ENCODE measurements at regions not wholly inside any gene's neighbourhood (a gene's known extent, or its start where the extent isn't known, plus 50 kb on each side); places are given as distances from the start of the nearest gene placed in this dataset.
A peak's percentile ranks its signal among the peaks of the same experiment; 100 is the strongest.

GRCh38 chr5:124352312-124352711, 394.1 kb downstream of the ZNF608 start:
- no peak for DNase-seq

- DNase-seq, result no peak
Measured at GRCh38 chr5:124349931-124350330, 396.5 kb downstream of the ZNF608 start.

GRCh38 chr5:124343451-124343867, 403.0 kb downstream of the ZNF608 start:
- DNase-seq, result peak; percentile 96

- peak; percentile 42 for DNase-seq
Measured at GRCh38 chr5:124342986-124343385, 403.5 kb downstream of the ZNF608 start.

- peak; percentile 17 for DNase-seq
Measured at GRCh38 chr5:124342584-124342983, 403.9 kb downstream of the ZNF608 start.

GRCh38 chr5:124342027-124342471, 404.4 kb downstream of the ZNF608 start:
- peak; percentile 94 for DNase-seq

- peak; percentile 9 for DNase-seq
Measured at GRCh38 chr5:124341066-124341858, 405.2 kb downstream of the ZNF608 start.

- peak; percentile 12 for DNase-seq
Measured at GRCh38 chr5:124337996-124338395, 408.4 kb downstream of the ZNF608 start.

- DNase-seq, result no peak
Measured at GRCh38 chr5:124333298-124333979, 413.0 kb downstream of the ZNF608 start.

- no peak for DNase-seq
Measured at GRCh38 chr5:124332273-124332672, 414.2 kb downstream of the ZNF608 start.

GRCh38 chr5:124330595-124331220, 415.7 kb downstream of the ZNF608 start:
- DNase-seq, result peak; percentile 79

- no peak for DNase-seq
Measured at GRCh38 chr5:124328201-124328600, 418.2 kb downstream of the ZNF608 start.

- DNase-seq, result no peak
Measured at GRCh38 chr5:124318661-124319060, 427.8 kb downstream of the ZNF608 start.

- DNase-seq, result no peak
Measured at GRCh38 chr5:124317451-124317850, 429.0 kb downstream of the ZNF608 start.

- peak; percentile 95 for DNase-seq
Measured at GRCh38 chr5:124315741-124316415, 430.6 kb downstream of the ZNF608 start.

- no peak for DNase-seq
Measured at GRCh38 chr5:124310453-124310852, 436.0 kb downstream of the ZNF608 start.

- no peak for DNase-seq
Measured at GRCh38 chr5:124309241-124309980, 437.0 kb downstream of the ZNF608 start.

GRCh38 chr5:124303366-124303765, 443.1 kb downstream of the ZNF608 start:
- DNase-seq, result no peak

GRCh38 chr5:124302533-124302932, 443.9 kb downstream of the ZNF608 start:
- no peak for DNase-seq

GRCh38 chr5:124301850-124302249, 444.6 kb downstream of the ZNF608 start:
- DNase-seq, result peak; percentile 71

- DNase-seq, result no peak
Measured at GRCh38 chr5:124300815-124301621, 445.4 kb downstream of the ZNF608 start.

Measured in fibroblast of upper back skin (primary cell).